ENCODE measurements at regions not wholly inside any gene's neighbourhood (a gene's known extent, or its start where the extent isn't known, plus 50 kb on each side); places are given as distances from the start of the nearest gene placed in this dataset.

- TF ChIP-seq CTCF (IDR thresholded peaks at IDR 0.05) (no peak), EP300 (IDR thresholded peaks at IDR 0.05; ENCODE audit: low read depth) (no peak)
Observed at GRCh38 chr20:24766143-24766527, 182.9 kb upstream of the CST7 start.

Data from transverse colon (tissue), 3 donors.